Embryonic facial prominence (tissue), 1 donor: ENCODE measurements at regions not wholly inside any gene's neighbourhood (a gene's known extent, or its start where the extent isn't known, plus 50 kb on each side); places are given as distances from the start of the nearest gene placed in this dataset.

Experiments
- DNase-seq: peaks from one replicate; pipeline ENCODE4 v3.0.0-alpha.2; 2016; ENCODE audit errors: extremely low spot score

- no peak for DNase-seq
Observed at GRCh38 chr21:40985370-40985769, 138.4 kb upstream of the DSCAM start.

- no peak for DNase-seq
Observed at GRCh38 chr21:40990366-40990765, 143.4 kb upstream of the DSCAM start.

- DNase-seq = no peak
Observed at GRCh38 chr21:40997831-40998230, 150.9 kb upstream of the DSCAM start.

GRCh38 chr21:41000838-41001237 lies 153.9 kb upstream of the DSCAM start:
- no peak for DNase-seq

GRCh38 chr21:41006636-41007035 lies 159.7 kb upstream of the DSCAM start:
- DNase-seq = no peak

- DNase-seq = no peak
Observed at GRCh38 chr21:41008351-41008750, 159.6 kb upstream of the BACE2 start.

GRCh38 chr21:41008974-41009373 lies 159.0 kb upstream of the BACE2 start:
- no peak for DNase-seq

GRCh38 chr21:41009398-41010100 lies 158.4 kb upstream of the BACE2 start:
- DNase-seq = no peak

GRCh38 chr21:41010101-41010435 lies 157.9 kb upstream of the BACE2 start:
- DNase-seq = no peak

GRCh38 chr21:41011098-41011731 lies 156.7 kb upstream of the BACE2 start:
- DNase-seq = no peak

GRCh38 chr21:41011951-41012366 lies 156.0 kb upstream of the BACE2 start:
- DNase-seq = no peak

GRCh38 chr21:41012425-41012824 lies 155.5 kb upstream of the BACE2 start:
- DNase-seq = no peak

GRCh38 chr21:41016472-41016871 lies 151.5 kb upstream of the BACE2 start:
- DNase-seq = no peak

GRCh38 chr21:41018431-41018830 lies 149.5 kb upstream of the BACE2 start:
- DNase-seq = no peak

- DNase-seq = no peak
Observed at GRCh38 chr21:41023936-41024335, 144.0 kb upstream of the BACE2 start.

- no peak for DNase-seq
Observed at GRCh38 chr21:41024341-41024740, 143.6 kb upstream of the BACE2 start.

- DNase-seq = no peak
Observed at GRCh38 chr21:41024746-41025254, 143.2 kb upstream of the BACE2 start.

GRCh38 chr21:41029571-41029970 lies 138.4 kb upstream of the BACE2 start:
- DNase-seq = no peak

- no peak for DNase-seq
Observed at GRCh38 chr21:41031701-41032220, 136.2 kb upstream of the BACE2 start.

GRCh38 chr21:41032541-41032940 lies 135.4 kb upstream of the BACE2 start:
- DNase-seq = no peak

GRCh38 chr21:41037212-41037611 lies 130.7 kb upstream of the BACE2 start:
- DNase-seq = no peak

- DNase-seq = no peak
Observed at GRCh38 chr21:41037936-41038335, 130.0 kb upstream of the BACE2 start.

GRCh38 chr21:41043014-41043413 lies 124.9 kb upstream of the BACE2 start:
- DNase-seq = no peak
